HepG2 (cell line): ENCODE measurements at regions not wholly inside any gene's neighbourhood (a gene's known extent, or its start where the extent isn't known, plus 50 kb on each side); places are given as distances from the start of the nearest gene placed in this dataset.

Experiments used
- ATAC-seq: fragments of 200-7000 bp; cut with Tn5 transposase; 3 replicates; pipeline ENCODE4 v1.9.1; 2020; ENCODE audit warnings: mild to moderate bottlenecking, moderate library complexity
- BruUV-seq: library from RNA; stranded (reverse); fragments of 400-500 nt; replicated peaks from 2 replicates; lab custom pipeline; 2021; lab: Mats Ljungman, UMichigan
- CTCF ChIA-PET: fragments of 300-600 bp; formaldehyde crosslinking; extraction: SDS; loops from one replicate; lab custom pipeline; 2021; ENCODE audit warnings: low total read pairs, inconsistent platforms, low intra/inter-chr PET ratio; lab: Yijun Ruan, JAX
- POLR2A ChIA-PET: fragments of 350-600 bp; sonication (Branson Sonifier 250); formaldehyde crosslinking; loops from one replicate; lab custom pipeline; 2020; ENCODE audit warnings: antibody characterized with exemption, inconsistent platforms; lab: Yijun Ruan, JAX
- DNase-seq: peaks from one replicate; pipeline ENCODE4 v3.0.0-alpha.2; 2015; ENCODE audit warnings: low spot score
- FAIRE-seq: peaks from 3 replicates; lab custom pipeline; 2011; peaks lifted over from hg19 to GRCh38; lab: Jason Lieb, UNC
- H2AFZ ChIP-seq: one replicate; pipeline ENCODE4 v1.6.1; 2011; ENCODE audit warnings: low read length, inconsistent platforms
- H3K27ac ChIP-seq: fragments of 300-600 bp; 3 replicates; pipeline ENCODE4 v1.8.0; 2011; ENCODE audit warnings: mixed run types, mild to moderate bottlenecking, mixed read lengths, low read length, inconsistent platforms; ENCODE audit not compliant: insufficient read depth; ENCODE audit errors: extremely low read length
- H3K27me3 ChIP-seq, 2 experiments: fragments of 200-600 bp in 1 of 2; 2 replicates in 1 of 2; 3 replicates in 1 of 2; pipeline versions ENCODE4 v1.6.0 to v1.8.0; 2011; ENCODE audit warnings: low read length in 2 of 2, mild to moderate bottlenecking in 2 of 2, moderate library complexity in 2 of 2, inconsistent platforms in 1 of 2; ENCODE audit not compliant: insufficient read depth in 2 of 2, control insufficient read depth in 1 of 2
- H3K36me3 ChIP-seq, 2 experiments: fragments of 200-600 bp in 1 of 2; replicated peaks in 1 of 2; 2 replicates in 1 of 2; 3 replicates in 1 of 2; pipeline versions ENCODE4 v1.5.1 to v1.8.0; 2011; ENCODE audit warnings: low read length in 2 of 2, inconsistent platforms in 1 of 2; ENCODE audit not compliant: insufficient read depth in 2 of 2, control insufficient read depth in 1 of 2
- H3K4me1 ChIP-seq: 2 replicates; pipeline ENCODE4 v1.5.1; 2012; ENCODE audit warnings: low read length, inconsistent platforms; ENCODE audit not compliant: insufficient read depth
- H3K4me2 ChIP-seq: 2 replicates; pipeline ENCODE4 v1.6.0; 2011; ENCODE audit warnings: low read depth, low read length, inconsistent platforms
- H3K4me3 ChIP-seq, 3 experiments: fragments of 200-600 bp in 1 of 3; sonication (generic), shearing (Covaris generic) in 1 of 3; replicated peaks in 1 of 3; 2 replicates each; pipeline ENCODE4 v1.5.1; 2011 to 2016; ENCODE audit warnings: low read length in 3 of 3, inconsistent platforms in 2 of 3, low read depth in 2 of 3, mild to moderate bottlenecking in 2 of 3, control low read depth in 1 of 3, mixed read lengths in 1 of 3; ENCODE audit not compliant: insufficient read depth in 1 of 3
- H3K79me2 ChIP-seq: one replicate; pipeline ENCODE4 v1.6.1; 2011; ENCODE audit warnings: low read length, inconsistent platforms; ENCODE audit not compliant: insufficient read depth
- H3K9ac ChIP-seq: 2 replicates; pipeline ENCODE4 v1.6.0; 2011; ENCODE audit warnings: mild to moderate bottlenecking, low read depth, low read length, inconsistent platforms; ENCODE audit not compliant: insufficient read depth
- H3K9me3 ChIP-seq: 2 replicates; pipeline ENCODE4 v1.5.1; 2012; ENCODE audit warnings: mild to moderate bottlenecking, low read length
- H4K20me1 ChIP-seq: 2 replicates; pipeline ENCODE4 v1.6.0; 2011; ENCODE audit warnings: inconsistent platforms, mild to moderate bottlenecking, low read length, moderate library complexity; ENCODE audit not compliant: insufficient read depth
- BHLHE40 ChIP-seq: IDR thresholded peaks from 2 replicates; pipeline ENCODE4 v1.6.1; 2011; ENCODE audit warnings: low read length, improper control_type of control experiment
- BRCA1 ChIP-seq: sonication (generic); formaldehyde crosslinking; IDR thresholded peaks from 2 replicates; pipeline ENCODE4 v1.4.0; 2020; ENCODE audit warnings: missing genetic modification reagents
- CREB1 ChIP-seq, 2 experiments: fragments of 450-650 bp in 1 of 2; IDR thresholded peaks; 2 replicates each; pipeline ENCODE4 v1.6.1; 2016 to 2017; ENCODE audit warnings: control low read depth in 1 of 2, mild to moderate bottlenecking in 1 of 2, missing compliant biosample characterization in 1 of 2, missing genetic modification characterization in 1 of 2
- CSRNP1 ChIP-seq: sonication (generic); formaldehyde crosslinking; IDR thresholded peaks from 2 replicates; pipeline ENCODE4 v1.8.1; 2023; ENCODE audit warnings: mild to moderate bottlenecking, missing genetic modification reagents
- GMEB1 ChIP-seq: sonication (generic); formaldehyde crosslinking; IDR thresholded peaks from 2 replicates; pipeline ENCODE4 v1.5.1; 2020; ENCODE audit warnings: missing genetic modification reagents, mild to moderate bottlenecking, borderline replicate concordance
- HES4 ChIP-seq: sonication (generic); formaldehyde crosslinking; IDR thresholded peaks from 2 replicates; pipeline ENCODE4 v1.9.0; 2021; ENCODE audit warnings: mild to moderate bottlenecking, missing genetic modification reagents, borderline replicate concordance
- KAT8 ChIP-seq: IDR thresholded peaks from 2 replicates; pipeline ENCODE4 v1.6.1; 2016; ENCODE audit warnings: missing genetic modification reagents, missing compliant biosample characterization
- MED13 ChIP-seq: sonication (generic); formaldehyde crosslinking; IDR thresholded peaks from 2 replicates; pipeline ENCODE4 v1.5.0; 2020; ENCODE audit warnings: missing genetic modification reagents
- ZMAT3 ChIP-seq: sonication (generic); formaldehyde crosslinking; conservative IDR thresholded peaks from 2 replicates; pipeline ENCODE4 v1.7.0; 2021; ENCODE audit warnings: missing genetic modification reagents
- ZNF230 ChIP-seq: sonication (generic); formaldehyde crosslinking; IDR thresholded peaks from 2 replicates; pipeline ENCODE4 v1.4.0; 2020; ENCODE audit warnings: mild to moderate bottlenecking, missing genetic modification reagents
- ZNF432 ChIP-seq: sonication (generic); formaldehyde crosslinking; IDR thresholded peaks from 2 replicates; pipeline ENCODE4 v1.5.0; 2020; ENCODE audit warnings: missing genetic modification reagents, mild to moderate bottlenecking, borderline replicate concordance
- WGBS: methylation state at CpG from one replicate; pipeline ENCODE4 v1.1.6; 2017; ENCODE audit warnings: low lambda C conversion rate; 5-methylcytosine and 5-hydroxymethylcytosine counted together
- in situ Hi-C: cut with HindIII; loops from 2 replicates; pipeline ENCODE4 v1.10.0; 2017; ENCODE audit warnings: low pct_unique_long_range_greater_than_20kb; ENCODE audit not compliant: extremely low pct_ligation_motif_present
- intact Hi-C: fragments of 100-400 bp; cut with micrococcal nuclease; formaldehyde crosslinking; loops from one replicate; pipeline ENCODE4 v1.10.0; 2022; ENCODE audit not compliant: unreplicated experiment

GRCh38 chr4:147129687-147130086, 184.0 kb upstream of the TTC29 start:
- ChIA-PET CTCF (no interaction called here), POLR2A (no interaction called here)
- Histone ChIP-seq H3K4me2 (no peak overlapping the region), H3K79me2 (no peaks in the 10 kb centered on the region), H4K20me1 (no peaks in the 10 kb centered on the region), H3K9me3 (no peaks in the 10 kb centered on the region), H3K27ac (no peak overlapping the region), H3K4me1 (no peaks in the 10 kb centered on the region), H3K27me3 (no peaks in the 10 kb centered on the region), H3K9ac (no peak overlapping the region), H3K4me3 (no peak overlapping the region), H3K36me3 (no peaks in the 10 kb centered on the region), H2AFZ (no peak overlapping the region)
- 62% methylated on average over 2 of the region's 2 CpGs for whole genome bisulfite sequencing
- TF ChIP-seq ZMAT3 (CRISPR knock-in tag): no peak
- TF ChIP-seq ZNF230 (CRISPR knock-in tag): no peak
- no peak for TF ChIP-seq CSRNP1 (CRISPR knock-in tag)
- in situ Hi-C loops: no loop called here
- ATAC-seq: no peak
- FAIRE-seq: no peak
- no TSS peak for BruUV-seq
- DNase-seq: no peak
- intact Hi-C loops: no loop called here

GRCh38 chr4:147134536-147135210, 189.0 kb upstream of the TTC29 start:
- 4% methylated on average over 4 of the region's 4 CpGs for WGBS
- Histone ChIP-seq H3K27me3 (no peaks in the 10 kb centered on the region), H3K36me3 (no peaks in the 10 kb centered on the region), H4K20me1 (no peaks in the 10 kb centered on the region), H3K4me2 (no peak overlapping the region), H3K9me3 (no peaks in the 10 kb centered on the region), H3K4me1 (no peaks in the 10 kb centered on the region), H3K9ac (no peak overlapping the region), H3K4me3 (no peak overlapping the region), H2AFZ (no peak overlapping the region), H3K27ac (no peak overlapping the region)
- in situ Hi-C loops (no loop called here), intact Hi-C loops (no loop called here)
- POLR2A ChIA-PET: no interaction called here
- CTCF ChIA-PET: no interaction called here
- FAIRE-seq (no peak), DNase-seq (no peak), ATAC-seq (no peak)
- no TSS peak for BruUV-seq
- no peak for TF ChIP-seq HES4 (CRISPR knock-in tag)
- no peak for TF ChIP-seq MED13
- TF ChIP-seq GMEB1 (CRISPR knock-in tag): no peak
- TF ChIP-seq BHLHE40: no peak
- TF ChIP-seq KAT8 (CRISPR knock-in tag): no peak
- no peak for TF ChIP-seq ZNF432 (CRISPR knock-in tag)
- no peak for TF ChIP-seq CREB1 (IDR thresholded peaks at IDR 0.05)
- no peak for TF ChIP-seq CREB1 (CRISPR knock-in tag; IDR thresholded peaks at IDR 0.05)
- TF ChIP-seq BRCA1: no peak
- TF ChIP-seq, all 625 proteins: peak for 0
- no peaks in the 10 kb centered on the region for H3K79me2 ChIP-seq
